Sigmoid colon (tissue), 6 donors: ENCODE measurements at regions not wholly inside any gene's neighbourhood (a gene's known extent, or its start where the extent isn't known, plus 50 kb on each side); places are given as distances from the start of the nearest gene placed in this dataset.

Source experiments
- DNase-seq: peaks from one replicate; pipeline ENCODE4 v3.0.0-alpha.2; 2019
- H3K27ac ChIP-seq, 4 donors: fragments of 200-600 bp; sonication (generic); one replicate each; pipeline ENCODE4 v1.5.1; 2016 to 2019; ENCODE audit warnings: mild to moderate bottlenecking in 1 of 4
- H3K27me3 ChIP-seq, 3 donors: fragments of 200-600 bp; sonication (generic); one replicate each; pipeline ENCODE4 v1.5.1; 2019; ENCODE audit warnings: mild to moderate bottlenecking in 1 of 3
- H3K36me3 ChIP-seq, 4 donors: fragments of 200-600 bp; sonication (generic); one replicate each; pipeline ENCODE4 v1.5.1; 2016 to 2019
- H3K4me1 ChIP-seq, 4 donors: fragments of 200-600 bp; sonication (generic); one replicate each; pipeline ENCODE4 v1.5.1; 2017 to 2019
- H3K4me3 ChIP-seq, 4 donors: fragments of 200-600 bp; sonication (generic); one replicate each; pipeline ENCODE4 v1.5.1; 2017 to 2019; ENCODE audit warnings: mild to moderate bottlenecking in 2 of 4, moderate library complexity in 1 of 4
- H3K9me3 ChIP-seq, 4 donors: fragments of 200-600 bp in 3 of 4; sonication (generic) in 3 of 4; one replicate each; pipeline versions ENCODE4 v1.5.1 to v1.6.1; 2013 to 2019
- EP300 ChIP-seq, 4 donors: sonication (generic); formaldehyde crosslinking; IDR thresholded peaks; one replicate each; pipeline ENCODE4 v1.6.1; 2017; ENCODE audit warnings: antibody characterized with exemption in 4 of 4
- POLR2A ChIP-seq, 2 donors: fragments of 450-650 bp; IDR thresholded peaks; one replicate each; pipeline ENCODE4 v1.6.1; 2016; ENCODE audit warnings: antibody characterized with exemption in 2 of 2, mild to moderate bottlenecking in 2 of 2, moderate library complexity in 2 of 2
- POLR2AphosphoS5 ChIP-seq, 4 donors: sonication (generic); formaldehyde crosslinking; IDR thresholded peaks; one replicate each; pipeline ENCODE4 v1.6.1; 2017; ENCODE audit warnings: antibody characterized with exemption in 4 of 4
- WGBS, 2 donors: extraction: QIAGEN DNeasy Blood & Tissue Kit; methylation state at CpG; one replicate each; pipeline ENCODE4 v1.1.7; 2013; 5-methylcytosine and 5-hydroxymethylcytosine counted together
- intact Hi-C: fragments of 100-400 bp; cut with DNase I; formaldehyde crosslinking; loops from one replicate; pipeline ENCODE4 v1.15.1; 2023
- TF ChIP-seq, protein P1 (sequence below), 4 experiments: fragments of 450-650 bp in 3 of 4; fragments of 200-600 bp in 1 of 4; IDR thresholded peaks; one replicate each; pipeline ENCODE4 v1.5.1; 2016 to 2019; ENCODE audit warnings: antibody characterized with exemption in 4 of 4, mild to moderate bottlenecking in 3 of 4, moderate library complexity in 2 of 4
- donor health status: healthy with polysubstance abuse.
- donor health status: healthy.

DNA sequence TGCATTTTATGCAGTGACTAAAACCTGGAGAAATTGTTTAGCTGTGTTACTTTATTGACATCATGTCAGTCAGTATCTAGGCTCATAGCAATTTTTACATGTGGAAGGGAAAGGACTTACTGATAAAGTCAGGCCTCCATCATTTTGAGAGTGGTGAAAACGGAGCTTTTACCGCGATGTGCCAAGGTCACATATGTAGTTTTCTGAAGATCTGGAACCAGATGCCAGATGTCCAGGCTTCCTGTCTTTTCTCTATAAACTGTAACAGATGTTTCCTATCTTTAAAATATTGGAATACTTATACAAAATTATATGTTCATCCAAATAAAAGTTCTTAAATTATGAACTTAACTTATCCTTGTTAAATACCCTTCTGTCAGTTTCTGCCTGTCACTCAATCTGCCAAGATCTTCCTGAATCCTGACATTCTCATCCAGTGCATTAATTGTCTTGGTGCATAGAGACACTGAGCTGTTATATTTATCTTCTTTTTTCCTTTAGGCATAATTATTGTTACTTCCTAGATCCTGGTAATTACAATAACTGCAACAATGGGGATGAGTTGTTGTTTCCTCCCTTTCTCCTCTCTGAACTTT lies 1646.2 kb upstream of the TENM3 start:
- Histone ChIP-seq H3K4me1 (no peaks in the 10 kb centered on the region), H3K4me3 (no peak overlapping the region), H3K9me3 (no peaks in the 10 kb centered on the region), H3K27ac (no peak overlapping the region), H3K36me3 (no peaks in the 10 kb centered on the region), H3K27me3 (no peaks in the 10 kb centered on the region)
- 41 to 84% methylated on average over 3 of the region's 3 CpGs for WGBS, 2 donors
- TF ChIP-seq, protein P1, sequence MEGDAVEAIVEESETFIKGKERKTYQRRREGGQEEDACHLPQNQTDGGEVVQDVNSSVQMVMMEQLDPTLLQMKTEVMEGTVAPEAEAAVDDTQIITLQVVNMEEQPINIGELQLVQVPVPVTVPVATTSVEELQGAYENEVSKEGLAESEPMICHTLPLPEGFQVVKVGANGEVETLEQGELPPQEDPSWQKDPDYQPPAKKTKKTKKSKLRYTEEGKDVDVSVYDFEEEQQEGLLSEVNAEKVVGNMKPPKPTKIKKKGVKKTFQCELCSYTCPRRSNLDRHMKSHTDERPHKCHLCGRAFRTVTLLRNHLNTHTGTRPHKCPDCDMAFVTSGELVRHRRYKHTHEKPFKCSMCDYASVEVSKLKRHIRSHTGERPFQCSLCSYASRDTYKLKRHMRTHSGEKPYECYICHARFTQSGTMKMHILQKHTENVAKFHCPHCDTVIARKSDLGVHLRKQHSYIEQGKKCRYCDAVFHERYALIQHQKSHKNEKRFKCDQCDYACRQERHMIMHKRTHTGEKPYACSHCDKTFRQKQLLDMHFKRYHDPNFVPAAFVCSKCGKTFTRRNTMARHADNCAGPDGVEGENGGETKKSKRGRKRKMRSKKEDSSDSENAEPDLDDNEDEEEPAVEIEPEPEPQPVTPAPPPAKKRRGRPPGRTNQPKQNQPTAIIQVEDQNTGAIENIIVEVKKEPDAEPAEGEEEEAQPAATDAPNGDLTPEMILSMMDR (IDR thresholded peaks at IDR 0.05) = no peak
- TF ChIP-seq POLR2AphosphoS5 (IDR thresholded peaks at IDR 0.05) = no peak
- TF ChIP-seq EP300 (IDR thresholded peaks at IDR 0.05) = no peak
- no peak for TF ChIP-seq POLR2A (IDR thresholded peaks at IDR 0.05)
- intact Hi-C loops = no loop called here
- no peak for DNase-seq

DNA sequence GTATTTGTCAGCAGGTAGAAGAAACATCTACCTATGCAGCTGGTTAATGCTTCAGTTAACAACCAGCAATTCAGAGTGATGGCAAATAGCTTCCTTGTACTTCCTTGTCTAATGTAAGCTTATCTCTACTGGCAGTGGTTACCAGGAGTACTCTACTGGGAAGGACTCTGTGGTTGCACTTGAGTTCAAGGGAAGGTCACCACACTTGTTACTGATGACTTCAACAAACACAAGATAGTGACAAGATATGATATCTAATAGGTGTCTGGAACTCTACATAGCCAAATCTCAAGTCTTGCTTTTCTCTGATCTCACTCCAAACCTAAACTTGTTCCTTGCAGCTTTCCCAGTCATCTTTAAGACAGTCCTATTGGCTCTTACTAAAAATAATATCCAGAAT lies 1644.9 kb upstream of the TENM3 start:
- H3K27me3 ChIP-seq = no peaks in the 10 kb centered on the region
- no peaks in the 10 kb centered on the region for H3K4me1 ChIP-seq
- no peak overlapping the region for H3K27ac ChIP-seq
- DNase-seq = no peak
- H3K4me3 ChIP-seq = no peak overlapping the region
- no peaks in the 10 kb centered on the region for H3K36me3 ChIP-seq
- H3K9me3 ChIP-seq = no peaks in the 10 kb centered on the region
- TF ChIP-seq POLR2AphosphoS5 (IDR thresholded peaks at IDR 0.05) = no peak
- TF ChIP-seq EP300 (IDR thresholded peaks at IDR 0.05) = no peak
- no peak for TF ChIP-seq POLR2A (IDR thresholded peaks at IDR 0.05)
- TF ChIP-seq, protein P1 (IDR thresholded peaks at IDR 0.05) = no peak
- intact Hi-C loops = no loop called here

DNA sequence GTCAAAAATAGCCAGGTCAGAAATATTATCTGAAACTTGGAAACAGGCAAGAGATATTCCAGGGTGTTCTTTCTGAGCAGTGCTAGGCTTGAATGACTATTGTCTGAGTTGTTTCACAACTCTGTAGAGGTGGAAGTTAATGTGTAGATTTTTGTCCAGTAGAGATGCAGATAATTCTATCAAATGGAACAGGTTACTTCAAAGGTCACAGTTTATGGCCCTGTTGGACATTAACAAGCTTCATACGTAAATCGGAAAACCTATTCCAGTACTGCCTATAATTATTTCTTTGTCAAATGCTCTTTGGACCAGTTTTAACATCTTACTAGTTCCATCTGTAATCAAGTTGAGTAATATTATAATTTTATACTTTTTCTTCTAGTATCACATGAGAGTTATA lies 1639.4 kb upstream of the TENM3 start:
- Histone ChIP-seq H3K27ac (no peak overlapping the region), H3K27me3 (no peaks in the 10 kb centered on the region), H3K9me3 (no peaks in the 10 kb centered on the region), H3K36me3 (no peaks in the 10 kb centered on the region), H3K4me1 (no peaks in the 10 kb centered on the region), H3K4me3 (no peak overlapping the region)
- intact Hi-C loops = no loop called here
- WGBS, 2 donors = 18 to 80% methylated on average over 2 of the region's 2 CpGs
- TF ChIP-seq EP300 (IDR thresholded peaks at IDR 0.05) (no peak), POLR2A (IDR thresholded peaks at IDR 0.05) (no peak), POLR2AphosphoS5 (IDR thresholded peaks at IDR 0.05) (no peak)
- TF ChIP-seq, protein P1 (IDR thresholded peaks at IDR 0.05) = no peak
- DNase-seq = no peak

DNA sequence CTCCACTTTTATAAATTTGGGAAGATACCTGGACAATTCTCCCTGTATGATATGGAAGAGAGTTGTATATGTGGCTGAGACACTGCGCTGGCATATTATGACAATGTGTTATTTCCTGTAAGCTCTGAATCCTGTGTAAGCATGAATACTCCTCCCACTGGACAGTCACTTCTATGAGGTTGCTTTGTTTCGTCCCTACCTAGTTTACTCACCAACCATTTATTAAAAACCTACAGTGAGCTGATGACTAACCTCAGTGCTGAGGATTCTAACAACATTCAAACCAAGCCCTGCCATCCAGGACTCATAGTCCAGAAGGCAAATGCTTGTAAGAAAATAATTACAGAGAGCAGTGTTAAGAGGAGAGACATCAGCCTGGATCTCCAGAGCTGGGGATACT lies 1632.9 kb upstream of the TENM3 start:
- Histone ChIP-seq H3K27me3 (no peaks in the 10 kb centered on the region), H3K4me1 (no peaks in the 10 kb centered on the region), H3K9me3 (no peaks in the 10 kb centered on the region), H3K4me3 (no peak overlapping the region), H3K36me3 (no peaks in the 10 kb centered on the region), H3K27ac (no peak overlapping the region)
- no peak for TF ChIP-seq EP300 (IDR thresholded peaks at IDR 0.05)
- no peak for TF ChIP-seq POLR2AphosphoS5 (IDR thresholded peaks at IDR 0.05)
- TF ChIP-seq POLR2A (IDR thresholded peaks at IDR 0.05) = no peak
- TF ChIP-seq, protein P1 (IDR thresholded peaks at IDR 0.05) = no peak
- DNase-seq = no peak
- WGBS, 2 donors = 64 to 76% methylated on average over 2 of the region's 2 CpGs
- intact Hi-C loops = no loop called here

DNA sequence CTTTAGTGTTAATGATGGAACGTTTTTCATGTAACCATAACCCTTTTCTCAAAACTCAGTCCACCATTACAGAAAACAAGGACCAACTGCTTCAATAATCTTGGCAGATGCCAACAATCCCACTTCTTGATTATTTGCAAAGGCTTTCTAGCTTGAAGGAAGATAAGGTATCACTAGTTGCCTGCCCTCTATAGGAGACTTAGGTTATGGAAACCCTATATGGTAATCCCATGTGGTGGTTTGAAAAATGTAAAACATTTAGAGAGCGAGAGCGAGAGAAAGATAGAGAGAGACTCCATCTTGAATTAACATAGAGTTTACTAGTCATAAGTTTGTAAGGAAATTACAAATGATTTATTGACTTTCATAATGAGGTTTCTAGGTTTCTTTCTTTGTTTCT lies 1627.5 kb upstream of the TENM3 start:
- Histone ChIP-seq H3K27ac (no peak overlapping the region), H3K4me1 (no peaks in the 10 kb centered on the region), H3K4me3 (no peak overlapping the region), H3K36me3 (no peaks in the 10 kb centered on the region), H3K9me3 (no peaks in the 10 kb centered on the region), H3K27me3 (no peaks in the 10 kb centered on the region)
- no peak for DNase-seq
- WGBS, 2 donors = 71 to 85% methylated on average over 3 of the region's 3 CpGs
- TF ChIP-seq POLR2A (IDR thresholded peaks at IDR 0.05) = no peak
- TF ChIP-seq EP300 (IDR thresholded peaks at IDR 0.05) = no peak
- TF ChIP-seq, protein P1 (IDR thresholded peaks at IDR 0.05) = no peak
- TF ChIP-seq POLR2AphosphoS5 (IDR thresholded peaks at IDR 0.05) = no peak
- intact Hi-C loops = no loop called here
